RWPE2 (cell line): ENCODE measurements at regions not wholly inside any gene's neighbourhood (a gene's known extent, or its start where the extent isn't known, plus 50 kb on each side); places are given as distances from the start of the nearest gene placed in this dataset.
A peak's percentile ranks its signal among the peaks of the same experiment; 100 is the strongest.

Experiments used
- ATAC-seq: fragments of 200-7000 bp; cut with Tn5 transposase; 3 replicates; pipeline ENCODE4 v1.9.1; 2021; ENCODE audit warnings: low read depth
- DNase-seq: peaks from one replicate; pipeline ENCODE4 v3.0.0-alpha.2; 2020; ENCODE audit warnings: low spot score
- H3K27ac ChIP-seq: fragments of 450-650 bp; 2 replicates; pipeline ENCODE4 v1.5.1; 2017; ENCODE audit warnings: mild to moderate bottlenecking; ENCODE audit not compliant: poor library complexity, severe bottlenecking
- H3K27me3 ChIP-seq: fragments of 250-450 bp; sonication (Bioruptor Pico); 2 replicates; pipeline ENCODE4 v1.5.1; 2021; ENCODE audit warnings: mild to moderate bottlenecking, moderate library complexity; ENCODE audit not compliant: insufficient read depth, poor library complexity, severe bottlenecking
- H3K36me3 ChIP-seq: fragments of 250-450 bp; sonication (Bioruptor Pico); 2 replicates; pipeline ENCODE4 v1.5.1; 2020; ENCODE audit warnings: low read depth, mild to moderate bottlenecking, moderate library complexity
- H3K4me1 ChIP-seq: fragments of 250-450 bp; sonication (Bioruptor Pico); 2 replicates; pipeline ENCODE4 v1.5.1; 2021; ENCODE audit warnings: mild to moderate bottlenecking, moderate library complexity; ENCODE audit not compliant: insufficient read depth, poor library complexity, severe bottlenecking
- H3K4me3 ChIP-seq: fragments of 250-450 bp; sonication (Bioruptor Pico); 2 replicates; pipeline ENCODE4 v1.5.1; 2021; ENCODE audit warnings: mild to moderate bottlenecking, moderate library complexity; ENCODE audit not compliant: severe bottlenecking
- H3K9me3 ChIP-seq: fragments of 250-450 bp; sonication (Bioruptor Pico); 2 replicates; pipeline ENCODE4 v1.5.1; 2021; ENCODE audit warnings: mild to moderate bottlenecking, moderate library complexity; ENCODE audit not compliant: severe bottlenecking
- CTCF ChIP-seq: fragments of 450-650 bp; IDR thresholded peaks from one replicate; pipeline ENCODE4 v1.5.1; 2017; ENCODE audit warnings: mild to moderate bottlenecking, moderate library complexity; ENCODE audit not compliant: poor library complexity, severe bottlenecking

- Histone ChIP-seq H3K9me3 (no peaks in the 10 kb centered on the region), H3K27me3 (peaks cover 71% of the 10 kb centered on the region), H3K4me1 (no peaks in the 10 kb centered on the region), H3K36me3 (no peaks in the 10 kb centered on the region), H3K27ac (no peak overlapping the region), H3K4me3 (no peak overlapping the region)
- ATAC-seq (no peak), DNase-seq (no peak)
- no peak for TF ChIP-seq CTCF
These were observed 74.3 kb upstream of the SLCO4A1 start for GRCh38 chr20:62568045-62568389.

- ATAC-seq (no peak), DNase-seq (no peak)
- Histone ChIP-seq H3K4me3 (no peak overlapping the region), H3K27me3 (peaks cover 71% of the 10 kb centered on the region), H3K4me1 (no peaks in the 10 kb centered on the region), H3K9me3 (no peaks in the 10 kb centered on the region), H3K36me3 (no peaks in the 10 kb centered on the region), H3K27ac (no peak overlapping the region)
- TF ChIP-seq CTCF, result no peak
These were observed 72.7 kb upstream of the SLCO4A1 start for GRCh38 chr20:62569615-62570014.

GRCh38 chr20:62570403-62570802 lies 71.9 kb upstream of the SLCO4A1 start:
- no peak for ATAC-seq
- no peak for TF ChIP-seq CTCF
- no peaks in the 10 kb centered on the region for H3K36me3 ChIP-seq
- no peak overlapping the region for H3K27ac ChIP-seq
- peaks cover 71% of the 10 kb centered on the region for H3K27me3 ChIP-seq
- no peak overlapping the region for H3K4me3 ChIP-seq
- no peak for DNase-seq
- H3K9me3 ChIP-seq, result no peaks in the 10 kb centered on the region
- H3K4me1 ChIP-seq, result no peaks in the 10 kb centered on the region

- no peaks in the 10 kb centered on the region for H3K4me1 ChIP-seq
- ATAC-seq, result no peak
- TF ChIP-seq CTCF, result no peak
These were observed 71.2 kb upstream of the SLCO4A1 start for GRCh38 chr20:62570897-62571668.

GRCh38 chr20:62571669-62572344 lies 70.5 kb upstream of the SLCO4A1 start:
- ATAC-seq (peak; percentile 17; the same call in 2 of the 3 replicates), DNase-seq (no peak)
- no peaks in the 10 kb centered on the region for H3K36me3 ChIP-seq
- H3K27ac ChIP-seq, result no peak overlapping the region
- no peak overlapping the region for H3K4me3 ChIP-seq
- peaks cover 81% of the 10 kb centered on the region for H3K27me3 ChIP-seq
- H3K4me1 ChIP-seq, result no peaks in the 10 kb centered on the region
- no peaks in the 10 kb centered on the region for H3K9me3 ChIP-seq
- no peak for TF ChIP-seq CTCF

More at GRCh38 chr20:62570897-62571668, 71.2 kb upstream of the SLCO4A1 start:
- H3K36me3 ChIP-seq, result no peaks in the 10 kb centered on the region
- no peak for DNase-seq
- H3K27ac ChIP-seq, result no peak overlapping the region
- H3K27me3 ChIP-seq, result peaks cover 75% of the 10 kb centered on the region
- no peak overlapping the region for H3K4me3 ChIP-seq
- H3K9me3 ChIP-seq, result no peaks in the 10 kb centered on the region
